ENCODE measurements at regions not wholly inside any gene's neighbourhood (a gene's known extent, or its start where the extent isn't known, plus 50 kb on each side); places are given as distances from the start of the nearest gene placed in this dataset.

DNA sequence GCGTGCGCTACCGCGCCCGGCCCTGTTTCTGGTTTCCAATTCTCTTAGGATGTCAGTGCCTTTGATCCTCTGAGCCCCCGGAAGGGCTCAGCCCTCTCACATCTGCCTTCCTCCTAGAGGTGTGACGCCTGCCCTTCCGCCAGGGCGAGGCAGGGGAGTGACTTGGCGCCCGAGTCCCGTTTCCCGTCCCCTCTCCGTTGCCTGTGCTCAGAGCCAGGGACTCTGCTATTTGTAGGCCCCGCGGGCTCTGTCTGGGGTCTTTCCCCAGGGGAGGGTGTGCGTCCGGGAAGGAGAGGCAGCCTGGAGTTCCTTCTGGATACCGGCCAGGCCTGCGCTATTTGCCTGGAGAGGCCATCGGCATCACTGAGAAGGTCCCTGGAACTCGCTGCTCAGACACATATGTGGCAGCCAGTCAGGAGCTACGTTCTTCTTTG is 103.7 kb upstream of the TAF1B start:
- peak; percentile 47 for DNase-seq

DNA sequence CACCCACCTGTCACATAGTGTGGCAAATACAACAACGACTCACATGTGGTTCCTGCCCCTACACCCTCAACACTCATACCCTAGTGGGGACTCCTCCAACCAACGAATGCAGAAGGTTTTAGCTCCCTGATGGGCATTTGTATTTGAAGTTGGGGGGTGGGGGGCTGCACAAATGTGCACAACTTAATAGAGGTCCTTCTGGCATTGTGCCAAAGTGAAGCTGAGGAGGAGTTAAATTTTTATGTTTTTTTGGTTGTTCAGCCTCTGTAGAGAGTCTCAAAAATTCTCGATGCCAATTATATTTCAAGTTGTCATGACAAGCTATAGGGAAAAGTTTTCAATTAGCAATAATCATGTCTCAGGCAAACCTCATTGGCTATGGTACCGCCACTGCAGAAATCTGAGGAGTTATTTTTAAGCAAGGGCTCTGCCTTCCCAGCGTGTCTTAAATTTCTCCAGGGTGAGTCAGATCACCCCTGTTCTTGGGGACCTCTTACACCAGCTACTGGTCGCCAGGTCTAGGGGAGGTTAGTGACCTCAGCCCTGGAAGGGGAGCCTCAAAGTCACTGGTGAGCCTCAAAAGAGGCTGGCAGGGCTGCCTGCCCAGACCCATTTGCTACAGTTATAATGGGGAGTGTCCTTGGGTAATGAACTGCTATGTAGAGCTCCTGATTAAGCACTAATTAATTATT is 102.7 kb upstream of the TAF1B start:
- DNase-seq: no peak

DNA sequence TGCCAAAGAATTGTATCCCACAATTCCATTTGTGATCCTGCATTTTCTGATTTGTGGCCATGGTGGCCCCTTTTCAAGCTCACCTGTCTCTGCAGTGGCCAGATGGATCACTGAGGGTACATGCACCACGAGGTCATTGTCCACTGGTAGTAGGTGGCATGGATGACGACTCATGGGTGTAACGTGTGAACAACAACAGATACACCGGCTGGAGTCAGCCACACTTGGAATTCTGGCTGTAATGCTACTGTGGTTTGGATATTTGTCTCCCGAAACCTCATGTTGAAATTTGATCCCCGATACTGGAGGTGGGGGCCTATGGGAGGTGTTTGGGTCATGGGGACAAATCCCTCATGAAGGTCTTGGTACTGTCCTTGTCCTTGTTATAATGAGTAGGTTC is 102.2 kb upstream of the TAF1B start:
- no peak for DNase-seq

- DNase-seq: no peak
Measured at GRCh38 chr2:9742601-9743000, 100.7 kb upstream of the TAF1B start.

DNA sequence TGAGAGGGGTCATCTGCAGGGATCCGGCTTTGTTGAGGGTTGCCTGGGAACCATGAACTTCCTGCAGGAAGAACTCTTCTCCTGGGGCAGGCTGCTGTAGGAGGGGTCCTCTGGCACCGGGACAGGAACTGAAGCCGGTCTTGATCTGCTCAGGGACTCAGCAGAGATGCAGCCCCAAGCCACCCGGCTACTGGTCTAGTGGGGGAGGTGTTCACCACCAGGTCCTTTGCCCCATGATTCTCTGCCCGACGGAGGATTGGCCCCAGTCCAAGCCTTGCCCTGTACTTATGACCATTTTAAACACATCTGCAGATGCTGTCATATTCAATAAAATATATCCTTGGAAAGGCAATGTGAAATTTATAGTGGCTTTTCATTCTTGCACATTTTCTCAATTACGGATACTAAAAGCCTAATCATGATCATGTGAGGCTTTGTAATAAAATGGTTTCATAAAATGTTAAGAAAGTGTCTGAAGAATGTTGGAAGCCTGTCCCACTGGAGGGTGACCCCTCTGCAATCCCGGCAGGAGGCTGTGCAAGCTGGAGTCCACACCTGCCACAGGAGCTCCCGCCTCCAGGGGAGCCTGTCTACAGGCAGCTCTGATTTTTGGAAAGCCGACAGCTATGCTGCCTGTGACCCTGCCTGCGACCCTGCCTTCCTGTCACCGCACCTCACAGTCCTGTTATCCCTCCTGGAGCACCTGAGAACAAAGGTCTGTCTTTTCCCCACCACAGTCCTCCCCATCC is 98.8 kb upstream of the TAF1B start:
- DNase-seq: no peak

DNA sequence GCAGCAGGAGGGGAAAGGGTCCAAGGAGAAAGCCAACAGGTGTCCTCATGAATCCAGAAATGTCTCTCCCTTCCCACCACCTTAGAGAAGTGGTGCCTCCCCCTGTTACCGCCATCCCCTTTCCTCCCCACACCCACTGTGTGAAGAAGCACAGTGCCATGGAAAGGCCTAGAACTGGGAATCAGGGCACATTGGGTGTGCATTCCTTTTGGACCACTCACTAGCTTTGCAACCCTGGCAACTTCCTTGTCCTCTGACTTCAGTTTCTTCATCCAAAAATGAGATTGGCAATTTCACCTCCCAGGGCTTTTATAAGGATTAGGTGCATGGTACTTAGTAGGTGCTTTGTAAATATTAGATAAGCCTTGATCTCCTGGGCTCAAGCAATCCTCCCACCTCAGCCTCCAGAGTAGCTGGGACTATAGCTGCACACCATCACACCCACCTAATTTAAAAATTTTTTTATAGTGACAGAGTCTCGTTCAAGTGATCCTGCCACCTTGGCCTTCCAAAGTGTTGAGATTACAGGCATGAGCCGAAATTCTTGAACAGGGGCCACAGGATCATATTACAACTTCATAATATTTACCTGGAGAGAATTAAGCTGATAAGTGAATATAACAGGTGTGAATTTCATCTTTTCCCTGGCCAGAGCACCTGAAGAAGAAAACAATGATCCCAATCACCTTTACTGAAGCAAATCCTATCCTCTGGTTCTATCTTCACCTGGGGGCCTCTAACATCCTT is 97.9 kb upstream of the TAF1B start:
- DNase-seq: no peak

DNA sequence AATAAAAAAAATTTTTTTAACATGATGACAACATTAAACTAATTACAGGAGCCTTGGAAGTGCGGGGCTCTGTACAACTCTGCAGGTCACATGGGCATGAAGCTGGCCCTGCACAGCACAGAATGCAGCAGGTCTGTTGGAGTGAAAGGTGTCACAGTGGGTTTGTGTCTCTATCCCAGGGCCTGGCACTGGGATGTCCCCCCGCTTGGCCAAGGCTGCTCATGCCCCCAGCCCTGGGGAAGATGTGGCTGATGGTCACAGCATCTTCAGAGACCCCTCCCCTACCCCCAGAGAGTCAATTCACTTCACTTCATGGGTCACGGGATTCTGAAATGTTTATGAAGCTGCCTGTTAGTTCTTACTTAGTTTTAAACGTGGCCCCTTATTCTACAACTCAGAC is 95.9 kb upstream of the TAF1B start:
- DNase-seq: no peak

DNA sequence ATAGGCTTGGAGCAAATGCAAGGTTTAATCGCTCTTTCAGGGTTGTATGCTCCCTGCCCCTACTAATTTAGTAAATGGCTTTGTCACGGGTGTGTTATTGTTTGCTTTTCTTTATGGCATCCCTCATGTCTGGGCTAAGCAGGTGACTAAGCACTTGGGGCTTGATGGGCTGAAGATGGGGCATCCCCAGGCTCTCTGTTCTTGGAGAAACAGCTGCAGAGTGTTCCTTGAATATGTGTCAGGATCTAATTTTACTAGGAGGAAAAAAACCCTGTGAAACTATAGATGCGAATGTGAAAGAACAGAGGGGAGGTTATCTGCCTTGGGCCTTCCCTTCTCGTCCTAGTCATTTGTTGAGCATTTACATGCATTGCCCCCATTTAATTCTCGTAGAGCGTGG is 94.7 kb upstream of the TAF1B start:
- DNase-seq: no peak

GRCh38 chr2:9749546-9750223 is 93.6 kb upstream of the TAF1B start:
- no peak for DNase-seq

GRCh38 chr2:9750224-9751215 is 92.8 kb upstream of the TAF1B start:
- no peak for DNase-seq

DNA sequence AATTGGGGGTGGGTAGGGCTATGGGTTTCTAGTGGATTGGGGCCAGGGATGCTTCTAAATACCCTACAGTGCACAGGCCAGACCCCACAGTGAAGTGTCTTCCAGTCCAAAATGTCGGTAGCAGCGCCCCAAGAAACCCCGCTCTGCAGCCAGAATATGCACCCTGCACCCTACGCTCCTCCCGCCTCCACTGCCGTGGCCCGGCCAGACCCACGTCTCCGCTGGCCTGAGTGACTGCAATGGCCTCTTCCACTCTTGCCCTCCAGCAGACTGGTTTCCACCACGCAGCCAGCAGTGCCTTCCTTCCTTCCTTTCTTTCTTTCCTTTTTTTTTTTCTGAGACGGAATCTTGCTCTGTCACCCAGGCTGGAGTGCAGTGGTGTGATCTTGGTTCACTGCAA is 91.4 kb upstream of the TAF1B start:
- no peak for DNase-seq

DNA sequence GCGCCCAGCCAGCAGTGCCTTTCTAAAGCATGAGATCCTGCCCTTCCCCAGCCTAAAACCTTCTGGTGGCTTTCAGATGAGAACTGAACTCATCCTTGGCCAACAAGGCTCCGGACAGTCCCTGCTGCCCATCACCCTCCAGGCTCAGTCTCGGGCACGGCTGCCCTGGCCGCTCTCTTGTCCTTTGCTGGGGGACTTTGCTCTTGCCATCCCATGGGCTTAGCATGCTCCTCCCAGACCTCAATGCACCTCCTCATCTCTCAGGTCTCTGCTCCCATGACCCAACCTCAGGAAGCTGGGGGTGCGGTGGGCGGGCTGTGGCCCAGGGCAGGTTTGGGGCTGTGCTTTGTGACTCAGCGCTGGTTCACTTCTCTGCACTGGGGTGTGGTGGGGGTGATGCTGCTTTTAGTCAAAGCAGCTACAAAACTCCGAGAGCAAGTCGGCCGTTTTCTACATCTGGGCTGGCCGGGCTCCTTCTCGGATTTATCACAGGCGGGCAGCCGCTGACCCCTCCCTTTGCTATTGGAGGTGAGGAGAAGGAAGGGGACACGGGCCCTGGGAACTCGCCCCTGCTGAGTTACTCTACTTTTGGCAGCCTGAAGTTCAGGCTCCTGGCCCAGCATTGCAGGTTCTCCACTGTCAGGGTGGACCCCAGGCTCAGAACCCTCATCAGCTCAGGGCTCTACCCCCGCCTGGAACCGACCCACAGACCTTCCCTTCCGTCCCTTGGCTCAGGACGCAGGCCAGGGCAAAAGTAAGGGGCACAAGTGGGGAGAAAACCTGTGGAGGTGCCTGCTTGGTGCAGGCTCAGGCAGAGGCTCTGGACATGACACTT is 90.6 kb upstream of the TAF1B start:
- peak; percentile 43 for DNase-seq

DNA sequence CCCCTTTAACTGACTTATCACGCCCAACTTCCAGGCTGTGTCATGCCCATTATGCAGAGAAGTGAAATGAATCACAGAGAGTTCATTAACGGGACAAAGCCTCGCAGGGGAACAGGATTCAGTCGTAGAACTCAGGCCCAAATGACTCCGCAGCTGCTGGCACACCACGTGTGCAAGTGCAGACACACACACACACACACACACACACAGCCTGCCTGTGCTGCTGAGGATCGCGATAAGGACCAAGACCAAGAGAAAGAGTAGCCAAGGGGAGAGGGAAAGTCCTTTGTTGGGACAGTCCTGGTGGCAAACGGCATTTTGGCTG is 90.0 kb upstream of the TAF1B start:
- peak; percentile 75 for DNase-seq

- no peak for DNase-seq
Measured at GRCh38 chr2:9753665-9754531, 89.4 kb upstream of the TAF1B start.

DNA sequence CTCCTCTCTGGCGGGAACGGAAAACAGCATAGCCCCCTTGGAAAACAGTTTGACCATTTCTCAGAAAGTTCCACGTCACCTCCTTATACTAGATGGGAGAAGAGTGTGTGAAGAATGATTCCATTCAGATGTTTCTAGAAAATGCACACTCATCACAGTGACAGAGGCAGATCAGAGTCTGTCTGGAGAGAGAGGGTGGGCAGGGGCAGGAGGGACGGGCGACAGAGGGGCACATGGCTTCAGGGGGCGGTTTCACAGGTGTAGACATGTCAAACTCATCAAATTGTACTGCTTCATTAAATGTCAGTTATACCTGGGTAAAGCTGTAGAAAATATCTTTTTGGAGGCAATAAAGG is 88.8 kb upstream of the TAF1B start:
- DNase-seq: no peak

GRCh38 chr2:9755008-9755407 is 88.3 kb upstream of the TAF1B start:
- no peak for DNase-seq

- DNase-seq: no peak
Measured at GRCh38 chr2:9755638-9756037, 87.6 kb upstream of the TAF1B start.

DNA sequence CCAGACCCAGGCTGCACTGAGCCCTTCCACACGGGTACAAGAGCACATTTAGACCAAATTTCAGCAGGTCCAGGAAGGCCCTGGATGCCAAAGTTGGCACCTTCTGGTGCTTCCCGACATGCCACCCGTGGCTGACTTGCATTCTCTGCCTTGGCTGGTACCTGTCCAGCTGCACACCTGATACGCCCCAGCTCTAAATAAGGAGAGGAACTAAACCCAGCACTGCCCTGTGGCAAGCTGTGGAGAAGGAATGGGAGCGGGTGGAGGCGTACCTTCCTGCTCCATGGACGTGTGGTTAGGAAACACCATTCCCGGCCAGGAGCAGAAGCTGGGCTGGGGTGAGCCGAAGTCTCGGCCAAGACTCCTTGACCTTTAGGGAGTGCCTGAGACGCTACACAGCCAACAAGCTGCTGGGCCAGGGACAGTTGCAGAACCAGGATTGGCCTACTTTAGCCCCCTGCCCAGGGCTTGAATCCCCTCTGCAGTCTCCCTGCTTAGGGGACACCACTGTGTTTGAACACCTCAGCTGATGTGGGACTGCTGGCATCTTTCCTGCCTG is 86.5 kb upstream of the TAF1B start:
- DNase-seq: no peak

- DNase-seq: peak; percentile 37
Measured at GRCh38 chr2:9757501-9758264, 85.6 kb upstream of the TAF1B start.

All from hematopoietic multipotent progenitor cell treated with erythropoietin and hydrocortisone succinate and interleukin-3 and kit ligand, for 4 days (in vitro differentiated cells).